Smooth muscle cell (in vitro differentiated cells): ENCODE measurements at regions not wholly inside any gene's neighbourhood (a gene's known extent, or its start where the extent isn't known, plus 50 kb on each side); places are given as distances from the start of the nearest gene placed in this dataset. TPM values are rescaled to one million over a fixed set of nuclear protein-coding genes. Genes with fewer than 3 reads are reported as not detected.

ENCODE experiments used
- DNase-seq: peaks from one replicate; lab custom pipeline; 2025; ENCODE audit not compliant: unreplicated experiment; lab: John Stamatoyannopoulos, UW
- H2AFZ ChIP-seq: fragments of 200-600 bp; sonication (generic); 2 replicates; pipeline ENCODE4 v1.6.0; 2016; ENCODE audit warnings: antibody characterized with exemption, low read depth, mild to moderate bottlenecking
- H3F3A ChIP-seq: fragments of 200-600 bp; sonication (generic); 2 replicates; pipeline ENCODE4 v1.6.0; 2017; ENCODE audit warnings: antibody characterized with exemption, low read depth
- H3K27ac ChIP-seq: fragments of 200-600 bp; sonication (generic); 2 replicates; pipeline ENCODE4 v1.5.1; 2016; ENCODE audit warnings: low read depth, mild to moderate bottlenecking
- H3K27me3 ChIP-seq: fragments of 200-600 bp; sonication (generic); 2 replicates; pipeline ENCODE4 v1.6.1; 2016; ENCODE audit warnings: low read depth, mild to moderate bottlenecking
- H3K36me3 ChIP-seq: fragments of 200-600 bp; sonication (generic); 2 replicates; pipeline ENCODE4 v1.5.1; 2016; ENCODE audit warnings: low read depth
- H3K4me1 ChIP-seq: fragments of 200-600 bp; sonication (generic); 2 replicates; pipeline ENCODE4 v1.5.1; 2016; ENCODE audit warnings: low read depth
- H3K4me2 ChIP-seq: fragments of 200-600 bp; sonication (generic); 2 replicates; pipeline ENCODE4 v1.6.0; 2016; ENCODE audit warnings: mild to moderate bottlenecking
- H3K4me3 ChIP-seq: fragments of 200-600 bp; sonication (generic); 2 replicates; pipeline ENCODE4 v1.5.1; 2016; ENCODE audit warnings: mild to moderate bottlenecking
- H3K79me2 ChIP-seq: fragments of 200-600 bp; sonication (generic); 2 replicates; pipeline ENCODE4 v1.6.0; 2016; ENCODE audit warnings: low read depth, mild to moderate bottlenecking
- H3K9ac ChIP-seq: fragments of 200-600 bp; sonication (generic); 2 replicates; pipeline ENCODE4 v1.6.0; 2016; ENCODE audit warnings: low read depth
- H3K9me3 ChIP-seq: fragments of 200-600 bp; sonication (generic); replicated peaks from 2 replicates; pipeline ENCODE4 v1.5.1; 2016; ENCODE audit warnings: low read depth
- H4K20me1 ChIP-seq: fragments of 200-600 bp; sonication (generic); 2 replicates; pipeline ENCODE4 v1.6.0; 2016; ENCODE audit warnings: low read depth
- WGBS: methylation state at CpG from one replicate; pipeline ENCODE4 v1.1.7; 2016; ENCODE audit warnings: low lambda C conversion rate; 5-methylcytosine and 5-hydroxymethylcytosine counted together
- small RNA-seq: library from RNA; depleted of rRNA; stranded (forward); fragments of <200 nt; gene quantifications from one replicate; pipeline ENCODE3, GENCODE V24; 2014
- TF ChIP-seq, protein P1 (sequence below): fragments of 200-600 bp; sonication (generic); IDR thresholded peaks from 2 replicates; pipeline ENCODE4 v1.5.1; 2017; ENCODE audit warnings: borderline replicate concordance, mild to moderate bottlenecking, antibody characterized with exemption; ENCODE audit not compliant: insufficient read depth, poor library complexity, severe bottlenecking

DNA sequence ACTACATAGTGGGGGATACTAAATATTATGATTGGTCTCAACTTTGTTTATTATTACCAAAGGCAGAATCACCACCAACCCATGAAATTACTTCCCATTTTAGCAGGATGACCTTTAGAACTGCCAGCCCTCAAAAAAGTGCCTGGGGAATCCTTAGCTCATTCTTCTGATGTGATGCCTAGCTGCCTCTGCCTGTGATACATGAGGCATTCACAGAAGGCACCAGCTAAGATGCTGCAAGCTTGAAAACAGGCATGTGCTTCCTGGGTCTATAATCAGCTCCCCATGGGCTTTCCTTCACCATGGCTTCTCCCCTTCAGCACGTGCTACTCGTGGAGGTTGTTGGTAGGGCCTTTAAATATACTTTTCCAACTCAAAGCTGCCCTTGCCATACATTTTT lies 50.4 kb upstream of the ARHGAP20 start:
- DNase-seq = no peak

More for the DNA sequence above, 50.4 kb upstream of the ARHGAP20 start:
- H3K9ac ChIP-seq = no peak overlapping the region
- no peak overlapping the region for H3K27ac ChIP-seq
- H3K4me3 ChIP-seq = no peak overlapping the region
- H3F3A ChIP-seq = no peaks in the 10 kb centered on the region
- no peak overlapping the region for H3K4me2 ChIP-seq
- no peaks in the 10 kb centered on the region for H3K9me3 ChIP-seq
- no peaks in the 10 kb centered on the region for H3K27me3 ChIP-seq
- no peaks in the 10 kb centered on the region for H3K4me1 ChIP-seq
- TF ChIP-seq, protein P1, sequence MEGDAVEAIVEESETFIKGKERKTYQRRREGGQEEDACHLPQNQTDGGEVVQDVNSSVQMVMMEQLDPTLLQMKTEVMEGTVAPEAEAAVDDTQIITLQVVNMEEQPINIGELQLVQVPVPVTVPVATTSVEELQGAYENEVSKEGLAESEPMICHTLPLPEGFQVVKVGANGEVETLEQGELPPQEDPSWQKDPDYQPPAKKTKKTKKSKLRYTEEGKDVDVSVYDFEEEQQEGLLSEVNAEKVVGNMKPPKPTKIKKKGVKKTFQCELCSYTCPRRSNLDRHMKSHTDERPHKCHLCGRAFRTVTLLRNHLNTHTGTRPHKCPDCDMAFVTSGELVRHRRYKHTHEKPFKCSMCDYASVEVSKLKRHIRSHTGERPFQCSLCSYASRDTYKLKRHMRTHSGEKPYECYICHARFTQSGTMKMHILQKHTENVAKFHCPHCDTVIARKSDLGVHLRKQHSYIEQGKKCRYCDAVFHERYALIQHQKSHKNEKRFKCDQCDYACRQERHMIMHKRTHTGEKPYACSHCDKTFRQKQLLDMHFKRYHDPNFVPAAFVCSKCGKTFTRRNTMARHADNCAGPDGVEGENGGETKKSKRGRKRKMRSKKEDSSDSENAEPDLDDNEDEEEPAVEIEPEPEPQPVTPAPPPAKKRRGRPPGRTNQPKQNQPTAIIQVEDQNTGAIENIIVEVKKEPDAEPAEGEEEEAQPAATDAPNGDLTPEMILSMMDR = no peak
- H3K36me3 ChIP-seq = no peaks in the 10 kb centered on the region
- no peaks in the 10 kb centered on the region for H4K20me1 ChIP-seq
- H3K79me2 ChIP-seq = no peaks in the 10 kb centered on the region
- H2AFZ ChIP-seq = no peak overlapping the region
- WGBS = 71% methylated on average over 2 of the region's 2 CpGs

Small RNAs in the stretch of these regions (small RNA-seq; reads per million reads assigned to genes)
- gene AP002963.1 (not detected), gene RNA5SP350 (not detected)
